HepG2 (cell line): ENCODE measurements at regions not wholly inside any gene's neighbourhood (a gene's known extent, or its start where the extent isn't known, plus 50 kb on each side); places are given as distances from the start of the nearest gene placed in this dataset.

Experiments used
- ATAC-seq: fragments of 200-7000 bp; cut with Tn5 transposase; 3 replicates; pipeline ENCODE4 v1.9.1; 2020; ENCODE audit warnings: mild to moderate bottlenecking, moderate library complexity
- BruUV-seq: library from RNA; stranded (reverse); fragments of 400-500 nt; replicated peaks from 2 replicates; lab custom pipeline; 2021; lab: Mats Ljungman, UMichigan
- CTCF ChIA-PET: fragments of 300-600 bp; formaldehyde crosslinking; extraction: SDS; loops from one replicate; lab custom pipeline; 2021; ENCODE audit warnings: low total read pairs, inconsistent platforms, low intra/inter-chr PET ratio; lab: Yijun Ruan, JAX
- POLR2A ChIA-PET: fragments of 350-600 bp; sonication (Branson Sonifier 250); formaldehyde crosslinking; loops from one replicate; lab custom pipeline; 2020; ENCODE audit warnings: antibody characterized with exemption, inconsistent platforms; lab: Yijun Ruan, JAX
- DNase-seq: peaks from one replicate; pipeline ENCODE4 v3.0.0-alpha.2; 2015; ENCODE audit warnings: low spot score
- FAIRE-seq: peaks from 3 replicates; lab custom pipeline; 2011; peaks lifted over from hg19 to GRCh38; lab: Jason Lieb, UNC
- H2AFZ ChIP-seq: one replicate; pipeline ENCODE4 v1.6.1; 2011; ENCODE audit warnings: low read length, inconsistent platforms
- H3K27ac ChIP-seq: fragments of 300-600 bp; 3 replicates; pipeline ENCODE4 v1.8.0; 2011; ENCODE audit warnings: mixed run types, mild to moderate bottlenecking, mixed read lengths, low read length, inconsistent platforms; ENCODE audit not compliant: insufficient read depth; ENCODE audit errors: extremely low read length
- H3K27me3 ChIP-seq, 2 experiments: fragments of 200-600 bp in 1 of 2; 2 replicates in 1 of 2; 3 replicates in 1 of 2; pipeline versions ENCODE4 v1.6.0 to v1.8.0; 2011; ENCODE audit warnings: low read length in 2 of 2, mild to moderate bottlenecking in 2 of 2, moderate library complexity in 2 of 2, inconsistent platforms in 1 of 2; ENCODE audit not compliant: insufficient read depth in 2 of 2, control insufficient read depth in 1 of 2
- H3K36me3 ChIP-seq, 2 experiments: fragments of 200-600 bp in 1 of 2; replicated peaks in 1 of 2; 2 replicates in 1 of 2; 3 replicates in 1 of 2; pipeline versions ENCODE4 v1.5.1 to v1.8.0; 2011; ENCODE audit warnings: low read length in 2 of 2, inconsistent platforms in 1 of 2; ENCODE audit not compliant: insufficient read depth in 2 of 2, control insufficient read depth in 1 of 2
- H3K4me1 ChIP-seq: 2 replicates; pipeline ENCODE4 v1.5.1; 2012; ENCODE audit warnings: low read length, inconsistent platforms; ENCODE audit not compliant: insufficient read depth
- H3K4me2 ChIP-seq: 2 replicates; pipeline ENCODE4 v1.6.0; 2011; ENCODE audit warnings: low read depth, low read length, inconsistent platforms
- H3K4me3 ChIP-seq, 3 experiments: fragments of 200-600 bp in 1 of 3; sonication (generic), shearing (Covaris generic) in 1 of 3; replicated peaks in 1 of 3; 2 replicates each; pipeline ENCODE4 v1.5.1; 2011 to 2016; ENCODE audit warnings: low read length in 3 of 3, inconsistent platforms in 2 of 3, low read depth in 2 of 3, mild to moderate bottlenecking in 2 of 3, control low read depth in 1 of 3, mixed read lengths in 1 of 3; ENCODE audit not compliant: insufficient read depth in 1 of 3
- H3K79me2 ChIP-seq: one replicate; pipeline ENCODE4 v1.6.1; 2011; ENCODE audit warnings: low read length, inconsistent platforms; ENCODE audit not compliant: insufficient read depth
- H3K9ac ChIP-seq: 2 replicates; pipeline ENCODE4 v1.6.0; 2011; ENCODE audit warnings: mild to moderate bottlenecking, low read depth, low read length, inconsistent platforms; ENCODE audit not compliant: insufficient read depth
- H3K9me3 ChIP-seq: 2 replicates; pipeline ENCODE4 v1.5.1; 2012; ENCODE audit warnings: mild to moderate bottlenecking, low read length
- H4K20me1 ChIP-seq: 2 replicates; pipeline ENCODE4 v1.6.0; 2011; ENCODE audit warnings: inconsistent platforms, mild to moderate bottlenecking, low read length, moderate library complexity; ENCODE audit not compliant: insufficient read depth
- CEBPG ChIP-seq: IDR thresholded peaks from 2 replicates; pipeline ENCODE4 v1.6.1; 2016
- CENPT ChIP-seq: sonication (generic); formaldehyde crosslinking; IDR thresholded peaks from 2 replicates; pipeline ENCODE4 v1.8.0; 2022; ENCODE audit warnings: low read depth, mild to moderate bottlenecking, moderate library complexity, missing genetic modification reagents
- ESRRA ChIP-seq: sonication (generic); formaldehyde crosslinking; IDR thresholded peaks from 2 replicates; pipeline ENCODE4 v1.5.1; 2020; ENCODE audit warnings: mild to moderate bottlenecking, low read depth, missing genetic modification reagents
- HNRNPLL ChIP-seq: fragments of 200-400 bp; formaldehyde crosslinking; IDR thresholded peaks from 2 replicates; pipeline ENCODE4 v1.6.1; 2017; ENCODE audit warnings: mild to moderate bottlenecking, low read depth, low read length; ENCODE audit not compliant: poor library complexity, severe bottlenecking
- HOXD1 ChIP-seq: sonication (generic); formaldehyde crosslinking; IDR thresholded peaks from 2 replicates; pipeline ENCODE4 v1.5.0; 2020; ENCODE audit warnings: missing genetic modification reagents
- MED13 ChIP-seq: sonication (generic); formaldehyde crosslinking; IDR thresholded peaks from 2 replicates; pipeline ENCODE4 v1.5.0; 2020; ENCODE audit warnings: missing genetic modification reagents
- SRY ChIP-seq: sonication (generic); formaldehyde crosslinking; IDR thresholded peaks from 2 replicates; pipeline ENCODE4 v1.8.0; 2022; ENCODE audit warnings: mild to moderate bottlenecking, missing genetic modification reagents
- U2AF2 ChIP-seq: fragments of 200-400 bp; formaldehyde crosslinking; IDR thresholded peaks from 2 replicates; pipeline ENCODE4 v1.6.1; 2017; ENCODE audit warnings: low read depth, mild to moderate bottlenecking, low read length
- ZNF430 ChIP-seq: sonication (generic); formaldehyde crosslinking; IDR thresholded peaks from 2 replicates; pipeline ENCODE4 v1.9.0; 2021; ENCODE audit warnings: mild to moderate bottlenecking, missing genetic modification reagents
- ZNF615 ChIP-seq: sonication (generic); formaldehyde crosslinking; IDR thresholded peaks from 2 replicates; pipeline ENCODE4 v1.5.0; 2020; ENCODE audit warnings: mild to moderate bottlenecking, missing genetic modification reagents, borderline replicate concordance
- ZNF747 ChIP-seq: sonication (generic); formaldehyde crosslinking; IDR thresholded peaks from 2 replicates; pipeline ENCODE4 v1.8.1; 2023; ENCODE audit warnings: missing genetic modification reagents, mild to moderate bottlenecking, borderline replicate concordance
- ZNF883 ChIP-seq: sonication (generic); formaldehyde crosslinking; IDR thresholded peaks from 2 replicates; pipeline ENCODE4 v1.5.1; 2020; ENCODE audit warnings: mild to moderate bottlenecking, missing genetic modification reagents; ENCODE audit errors: not compliant biosample characterization
- ZZZ3 ChIP-seq: sonication (generic); formaldehyde crosslinking; IDR thresholded peaks from 2 replicates; pipeline ENCODE4 v1.4.0; 2020; ENCODE audit warnings: missing genetic modification reagents, mild to moderate bottlenecking, borderline replicate concordance
- WGBS: methylation state at CpG from one replicate; pipeline ENCODE4 v1.1.6; 2017; ENCODE audit warnings: low lambda C conversion rate; 5-methylcytosine and 5-hydroxymethylcytosine counted together
- in situ Hi-C: cut with HindIII; loops from 2 replicates; pipeline ENCODE4 v1.10.0; 2017; ENCODE audit warnings: low pct_unique_long_range_greater_than_20kb; ENCODE audit not compliant: extremely low pct_ligation_motif_present
- intact Hi-C: fragments of 100-400 bp; cut with micrococcal nuclease; formaldehyde crosslinking; loops from one replicate; pipeline ENCODE4 v1.10.0; 2022; ENCODE audit not compliant: unreplicated experiment
- TF ChIP-seq, protein P1 (sequence below): sonication (generic); formaldehyde crosslinking; IDR thresholded peaks from 2 replicates; pipeline ENCODE4 v1.5.0; 2020; ENCODE audit warnings: mild to moderate bottlenecking, missing genetic modification reagents, moderate library complexity
- TF ChIP-seq, protein P2 (sequence below): sonication (generic); formaldehyde crosslinking; IDR thresholded peaks from 2 replicates; pipeline ENCODE4 v1.4.0; 2020; ENCODE audit warnings: mild to moderate bottlenecking, missing genetic modification reagents

DNA sequence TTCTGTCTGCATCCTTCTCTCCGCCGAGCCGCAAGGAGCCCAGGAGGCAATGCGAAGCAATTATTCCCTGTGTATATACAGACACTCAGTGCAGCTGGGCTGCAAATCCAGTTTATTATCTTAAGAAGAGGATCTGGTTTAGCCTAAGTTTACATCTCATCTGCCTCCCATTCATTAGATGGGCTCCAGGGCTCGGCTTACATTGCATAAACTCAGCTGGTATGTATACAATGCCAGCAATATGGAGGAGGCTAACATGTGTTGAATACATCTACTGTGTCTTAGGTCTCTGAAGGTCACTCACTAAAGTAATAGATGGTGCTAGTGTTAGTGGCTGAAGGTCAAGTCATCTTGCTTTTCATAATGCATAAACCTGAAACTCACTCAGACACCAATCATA is 996.8 kb downstream of the KCNMA1 start (continued):
- TF ChIP-seq ZNF883 = no peak
- TF ChIP-seq, all 625 proteins: peak for 0

DNA sequence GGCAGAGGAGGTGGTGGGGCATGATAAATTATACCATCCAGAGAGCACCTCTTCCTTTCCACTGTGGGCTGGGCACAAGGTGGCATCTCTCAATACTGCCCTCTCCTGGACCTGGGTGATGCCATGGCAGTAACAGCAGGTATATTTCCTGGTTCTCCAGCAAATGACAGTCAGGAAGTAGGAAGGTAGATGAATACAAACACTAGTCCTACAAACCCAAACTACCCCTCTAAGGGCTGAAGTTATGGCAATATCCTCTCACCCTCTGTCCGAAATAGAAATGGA is 1004.9 kb downstream of the KCNMA1 start:
- Histone ChIP-seq H3K79me2 (no peaks in the 10 kb centered on the region), H3K27me3 (peaks cover 0 to 13% of the 10 kb centered on the region in 2 experiments; a peak in 3 of 5 replicates), H3K27ac (no peak overlapping the region), H3K4me3 (no peak overlapping the region)
- DNase-seq = no peak
- in situ Hi-C loops = no loop called here
- BruUV-seq = no TSS peak
- no peak for TF ChIP-seq MED13
- TF ChIP-seq, protein P1, sequence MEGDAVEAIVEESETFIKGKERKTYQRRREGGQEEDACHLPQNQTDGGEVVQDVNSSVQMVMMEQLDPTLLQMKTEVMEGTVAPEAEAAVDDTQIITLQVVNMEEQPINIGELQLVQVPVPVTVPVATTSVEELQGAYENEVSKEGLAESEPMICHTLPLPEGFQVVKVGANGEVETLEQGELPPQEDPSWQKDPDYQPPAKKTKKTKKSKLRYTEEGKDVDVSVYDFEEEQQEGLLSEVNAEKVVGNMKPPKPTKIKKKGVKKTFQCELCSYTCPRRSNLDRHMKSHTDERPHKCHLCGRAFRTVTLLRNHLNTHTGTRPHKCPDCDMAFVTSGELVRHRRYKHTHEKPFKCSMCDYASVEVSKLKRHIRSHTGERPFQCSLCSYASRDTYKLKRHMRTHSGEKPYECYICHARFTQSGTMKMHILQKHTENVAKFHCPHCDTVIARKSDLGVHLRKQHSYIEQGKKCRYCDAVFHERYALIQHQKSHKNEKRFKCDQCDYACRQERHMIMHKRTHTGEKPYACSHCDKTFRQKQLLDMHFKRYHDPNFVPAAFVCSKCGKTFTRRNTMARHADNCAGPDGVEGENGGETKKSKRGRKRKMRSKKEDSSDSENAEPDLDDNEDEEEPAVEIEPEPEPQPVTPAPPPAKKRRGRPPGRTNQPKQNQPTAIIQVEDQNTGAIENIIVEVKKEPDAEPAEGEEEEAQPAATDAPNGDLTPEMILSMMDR (CRISPR knock-in tag) = peak; percentile 39
- TF ChIP-seq, all 625 proteins: peak for 1
- no peak for FAIRE-seq
- Histone ChIP-seq H3K4me2 (no peak overlapping the region), H2AFZ (no peak overlapping the region), H3K36me3 (no peaks in the 10 kb centered on the region), H4K20me1 (no peaks in the 10 kb centered on the region), H3K4me1 (no peaks in the 10 kb centered on the region), H3K9ac (no peak overlapping the region), H3K9me3 (no peaks in the 10 kb centered on the region)
- POLR2A ChIA-PET = no interaction called here
- intact Hi-C loops = no loop called here
- CTCF ChIA-PET = no interaction called here
- peak; percentile 62 for ATAC-seq
- 23% methylated on average over 1 of the region's 1 CpG for WGBS

DNA sequence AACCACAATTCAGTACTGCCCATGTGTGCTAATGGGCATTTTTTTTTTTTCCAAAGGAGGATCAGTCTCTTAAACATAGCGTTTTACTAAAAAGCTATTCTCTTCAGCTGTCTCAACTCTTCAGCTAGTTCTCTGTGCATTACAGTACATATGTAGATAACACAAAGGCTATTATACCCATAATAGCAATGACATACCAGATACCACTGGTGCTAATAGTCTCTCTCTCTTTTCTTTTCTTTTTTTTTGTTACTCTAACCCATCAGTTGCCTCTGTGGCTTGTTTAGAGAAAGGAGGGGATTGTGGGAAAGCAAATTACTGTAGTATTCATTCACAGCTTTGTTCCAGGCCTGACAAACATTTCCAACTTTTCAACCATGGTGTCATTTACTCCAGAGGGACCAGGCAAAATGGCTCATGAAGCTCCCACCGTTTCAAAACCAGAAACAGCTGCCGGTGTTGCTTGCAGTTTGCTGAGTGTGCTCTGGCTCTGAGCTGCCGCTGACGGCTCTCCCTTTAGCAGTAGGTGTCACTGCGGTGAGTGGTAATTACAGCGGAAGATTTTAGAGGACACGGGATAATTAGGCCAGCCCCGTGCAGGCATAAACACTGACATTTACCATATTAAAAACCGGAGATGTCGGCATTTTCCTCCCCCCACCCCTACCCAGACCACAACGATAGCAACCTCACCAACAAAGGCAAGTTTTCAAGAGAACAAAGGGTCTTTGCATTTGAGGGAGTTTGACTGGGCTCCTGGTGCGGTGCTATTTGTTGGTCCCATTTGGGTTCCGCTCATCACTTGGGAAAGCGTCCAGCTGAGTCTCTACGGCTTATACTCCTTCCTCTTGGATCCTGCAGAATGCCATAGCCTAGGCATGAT is 1005.5 kb downstream of the KCNMA1 start:
- intact Hi-C loops (no loop called here), in situ Hi-C loops (no loop called here)
- H3K9me3 ChIP-seq = no peaks in the 10 kb centered on the region
- no peak overlapping the region for H3K27ac ChIP-seq
- H4K20me1 ChIP-seq = no peaks in the 10 kb centered on the region
- BruUV-seq = no TSS peak
- WGBS = 13% methylated on average over 12 of the region's 16 CpGs
- POLR2A ChIA-PET = no interaction called here
- CTCF ChIA-PET = no interaction called here
- H3K27me3 ChIP-seq = peaks cover 0 to 13% of the 10 kb centered on the region in 2 experiments; a peak in 3 of 5 replicates
- ATAC-seq (no peak), FAIRE-seq (no peak), DNase-seq (no peak)
- no peak overlapping the region for H3K4me2 ChIP-seq
- no peak overlapping the region for H3K9ac ChIP-seq
- H2AFZ ChIP-seq = no peak overlapping the region
- H3K79me2 ChIP-seq = no peaks in the 10 kb centered on the region
- H3K36me3 ChIP-seq = no peaks in the 10 kb centered on the region
- no peaks in the 10 kb centered on the region for H3K4me1 ChIP-seq
- no peak overlapping the region for H3K4me3 ChIP-seq
- TF ChIP-seq ZZZ3 (CRISPR knock-in tag) (no peak), U2AF2 (no peak), SRY (CRISPR knock-in tag) (no peak), ESRRA (CRISPR knock-in tag) (no peak), ZNF430 (no peak), ZNF747 (CRISPR knock-in tag) (no peak), CEBPG (CRISPR knock-in tag) (no peak), ZNF615 (no peak), CENPT (CRISPR knock-in tag) (no peak), HNRNPLL (no peak), HOXD1 (CRISPR knock-in tag) (no peak)
- TF ChIP-seq, protein P2, sequence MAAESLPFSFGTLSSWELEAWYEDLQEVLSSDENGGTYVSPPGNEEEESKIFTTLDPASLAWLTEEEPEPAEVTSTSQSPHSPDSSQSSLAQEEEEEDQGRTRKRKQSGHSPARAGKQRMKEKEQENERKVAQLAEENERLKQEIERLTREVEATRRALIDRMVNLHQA = no peak
